ENCODE measurements at regions not wholly inside any gene's neighbourhood (a gene's known extent, or its start where the extent isn't known, plus 50 kb on each side); places are given as distances from the start of the nearest gene placed in this dataset.

DNA sequence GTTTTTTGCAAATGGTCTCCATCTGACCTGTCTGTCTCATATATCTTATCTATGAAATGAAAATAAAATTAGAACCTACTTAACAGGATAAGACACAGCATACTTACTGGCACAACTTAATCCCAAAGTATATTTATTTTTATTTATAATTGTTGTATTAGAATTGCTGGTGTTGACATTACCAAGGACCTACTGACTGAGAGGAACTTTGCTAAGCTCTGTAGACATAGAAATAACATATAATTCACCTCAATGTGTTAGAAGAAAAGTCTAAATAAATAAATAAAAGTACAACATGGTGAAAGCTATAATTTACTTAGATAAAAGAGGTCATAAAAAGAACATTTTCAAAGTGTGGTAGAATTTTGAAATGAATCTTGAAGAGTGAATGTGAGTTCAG is 1650.5 kb upstream of the NUDT12 start:
- TF ChIP-seq POLR2A (IDR thresholded peaks at IDR 0.05) = no peak
- no peak for TF ChIP-seq CTCF (IDR thresholded peaks at IDR 0.05)

Measured in right lobe of liver (tissue), 4 donors.